H1 (cell line): ENCODE measurements at regions not wholly inside any gene's neighbourhood (a gene's known extent, or its start where the extent isn't known, plus 50 kb on each side); places are given as distances from the start of the nearest gene placed in this dataset.

Experiments
- CTCF ChIA-PET: fragments of 300-600 bp; sonication (Branson Sonifier 250); formaldehyde crosslinking; loops from one replicate; lab custom pipeline; 2021; ENCODE audit not compliant: partially characterized antibody; lab: Charles Lee
- POLR2A ChIA-PET: fragments of 300-600 bp; sonication (Branson Sonifier 250); formaldehyde crosslinking; loops from one replicate; lab custom pipeline; 2021; ENCODE audit warnings: inconsistent platforms; ENCODE audit not compliant: partially characterized antibody; lab: Charles Lee
- DNase-seq, 2 experiments: peaks; one replicate each; pipeline versions ENCODE4 v3.0.0 to v3.0.0-alpha.2; 2010 to 2022; ENCODE audit warnings: low spot score in 2 of 2, low read depth in 1 of 2, mixed read lengths in 1 of 2
- FAIRE-seq: peaks from 2 replicates; lab custom pipeline; 2011; peaks lifted over from hg19 to GRCh38; lab: Jason Lieb, UNC
- H2AFZ ChIP-seq: 2 replicates; pipeline ENCODE4 v1.8.1; 2012; ENCODE audit warnings: low read length, inconsistent platforms
- H2AK5ac ChIP-seq: 2 replicates; pipeline ENCODE4 v1.6.1; 2013; ENCODE audit warnings: low read depth, low read length
- H2BK120ac ChIP-seq: replicated peaks from 2 replicates; pipeline ENCODE3; 2013; ENCODE audit warnings: low read depth, low read length, inconsistent platforms
- H2BK12ac ChIP-seq: 2 replicates; pipeline ENCODE4 v1.6.1; 2013; ENCODE audit warnings: low read depth, low read length
- H2BK15ac ChIP-seq: 2 replicates; pipeline ENCODE4 v1.6.1; 2013; ENCODE audit warnings: low read length
- H2BK20ac ChIP-seq: 2 replicates; pipeline ENCODE4 v1.6.1; 2013; ENCODE audit warnings: low read length
- H2BK5ac ChIP-seq: 2 replicates; pipeline ENCODE4 v1.6.1; 2013; ENCODE audit warnings: low read depth, low read length
- H3K14ac ChIP-seq: 2 replicates; pipeline ENCODE4 v1.6.1; 2013; ENCODE audit warnings: inconsistent platforms; ENCODE audit not compliant: insufficient read length
- H3K18ac ChIP-seq: 2 replicates; pipeline ENCODE4 v1.6.1; 2013; ENCODE audit warnings: low read length; ENCODE audit errors: extremely low read depth
- H3K23ac ChIP-seq: 2 replicates; pipeline ENCODE4 v1.6.1; 2013; ENCODE audit warnings: inconsistent platforms; ENCODE audit not compliant: insufficient read length
- H3K23me2 ChIP-seq: 2 replicates; pipeline ENCODE4 v1.6.1; 2013; ENCODE audit warnings: low read depth, low read length
- H3K27ac ChIP-seq: 2 replicates; pipeline ENCODE4 v1.6.1; 2011; ENCODE audit warnings: low read depth, low read length, inconsistent platforms
- H3K27me3 ChIP-seq, 4 experiments: replicated peaks in 1 of 4; 1 replicate in 1 of 4; 2 replicates in 3 of 4; pipeline versions ENCODE4 v1.6.1 to v1.8.1; 2011 to 2013; ENCODE audit warnings: low read length in 3 of 4, mild to moderate bottlenecking in 3 of 4, inconsistent platforms in 2 of 4, mixed read lengths in 2 of 4, moderate library complexity in 1 of 4; ENCODE audit not compliant: control insufficient read depth in 3 of 4, insufficient read depth in 3 of 4; ENCODE audit errors: extremely low read depth in 1 of 4
- H3K36me3 ChIP-seq, 4 experiments: 2 replicates each; pipeline versions ENCODE4 v1.6.1 to v1.8.1; 2011 to 2013; ENCODE audit warnings: mild to moderate bottlenecking in 4 of 4, low read length in 3 of 4, moderate library complexity in 2 of 4, control low read depth in 1 of 4, inconsistent platforms in 1 of 4; ENCODE audit not compliant: insufficient read depth in 4 of 4, control insufficient read depth in 2 of 4
- H3K4ac ChIP-seq: replicated peaks from 2 replicates; pipeline ENCODE3; 2013; ENCODE audit warnings: low read length, low read depth, mixed read lengths, inconsistent platforms; ENCODE audit not compliant: insufficient read length
- H3K4me1 ChIP-seq, 4 experiments: replicated peaks in 1 of 4; 1 replicate in 1 of 4; 2 replicates in 3 of 4; pipeline versions ENCODE4 v1.6.1 to v1.8.1; 2011 to 2013; ENCODE audit warnings: low read length in 3 of 4, inconsistent platforms in 2 of 4, mixed read lengths in 1 of 4; ENCODE audit not compliant: insufficient read depth in 4 of 4, control insufficient read depth in 3 of 4
- H3K4me2 ChIP-seq, 2 experiments: 2 replicates each; pipeline versions ENCODE4 v1.6.1 to v1.8.1; 2011 to 2013; ENCODE audit warnings: low read depth in 2 of 2, low read length in 2 of 2, control low read depth in 1 of 2, inconsistent platforms in 1 of 2, mild to moderate bottlenecking in 1 of 2; ENCODE audit not compliant: insufficient read depth in 1 of 2
- H3K4me3 ChIP-seq, 4 experiments: fragments of 200-600, 300-600 bp in 1 of 4; sonication (generic), shearing (Covaris generic), sonication (Bioruptor Twin) in 1 of 4; 2 replicates each; pipeline versions ENCODE4 v1.5.1 to v1.8.1; 2011 to 2016; ENCODE audit warnings: low read length in 4 of 4, low read depth in 3 of 4, control low read depth in 2 of 4, inconsistent platforms in 2 of 4, mild to moderate bottlenecking in 2 of 4, mixed read lengths in 1 of 4, moderate library complexity in 1 of 4; ENCODE audit not compliant: insufficient read depth in 2 of 4; ENCODE audit errors: extremely low read depth in 1 of 4
- H3K56ac ChIP-seq: replicated peaks from 2 replicates; pipeline ENCODE3; 2013; ENCODE audit warnings: low read depth, mild to moderate bottlenecking, mixed read lengths, low read length, inconsistent platforms; ENCODE audit not compliant: insufficient read length
- H3K79me1 ChIP-seq: 2 replicates; pipeline ENCODE4 v1.6.1; 2013; ENCODE audit warnings: low read depth, low read length, control low read depth
- H3K79me2 ChIP-seq, 2 experiments: 2 replicates each; pipeline versions ENCODE4 v1.6.1 to v1.8.1; 2012 to 2013; ENCODE audit warnings: low read length in 2 of 2, mild to moderate bottlenecking in 2 of 2, inconsistent platforms in 1 of 2; ENCODE audit not compliant: insufficient read depth in 2 of 2, control insufficient read depth in 1 of 2
- H3K9ac ChIP-seq, 4 experiments: replicated peaks in 1 of 4; 1 replicate in 1 of 4; 2 replicates in 3 of 4; pipeline versions ENCODE4 v1.6.1 to v1.8.1; 2011 to 2013; ENCODE audit warnings: low read depth in 3 of 4, low read length in 3 of 4, control low read depth in 2 of 4, mild to moderate bottlenecking in 2 of 4, moderate library complexity in 2 of 4, inconsistent platforms in 1 of 4; ENCODE audit errors: extremely low read depth in 1 of 4
- H3K9me3 ChIP-seq, 2 experiments: 2 replicates each; pipeline versions ENCODE4 v1.6.1 to v1.8.1; 2012 to 2013; ENCODE audit warnings: mild to moderate bottlenecking in 2 of 2, moderate library complexity in 2 of 2, control low read depth in 1 of 2, inconsistent platforms in 1 of 2, low read depth in 1 of 2, low read length in 1 of 2, mixed read lengths in 1 of 2; ENCODE audit not compliant: insufficient read depth in 2 of 2
- H4K20me1 ChIP-seq, 2 experiments: replicated peaks in 1 of 2; 2 replicates each; pipeline versions ENCODE3 to v1.8.1; 2011 to 2013; ENCODE audit warnings: inconsistent platforms in 2 of 2, low read length in 2 of 2, mild to moderate bottlenecking in 1 of 2; ENCODE audit not compliant: insufficient read depth in 2 of 2, control insufficient read depth in 1 of 2
- H4K5ac ChIP-seq: 2 replicates; pipeline ENCODE4 v1.6.1; 2013; ENCODE audit warnings: low read length, low read depth, mixed read lengths, inconsistent platforms; ENCODE audit not compliant: insufficient read length
- H4K8ac ChIP-seq: 2 replicates; pipeline ENCODE4 v1.8.0; 2013; ENCODE audit warnings: mild to moderate bottlenecking, moderate library complexity, low read length, inconsistent platforms; ENCODE audit not compliant: insufficient read depth; ENCODE audit errors: extremely low read depth
- H4K91ac ChIP-seq: replicated peaks from 2 replicates; pipeline ENCODE3; 2013; ENCODE audit warnings: low read length, mixed read lengths, inconsistent platforms; ENCODE audit not compliant: insufficient read length
- CEBPB ChIP-seq: IDR thresholded peaks from 2 replicates; pipeline ENCODE4 v1.6.1; 2012; ENCODE audit warnings: low read depth, low read length
- GABPA ChIP-seq: IDR thresholded peaks from 2 replicates; pipeline ENCODE4 v1.6.1; 2011; ENCODE audit warnings: mild to moderate bottlenecking, low read length, moderate library complexity, borderline replicate concordance; ENCODE audit not compliant: insufficient read depth
- SAP30 ChIP-seq: fragments of 300-600 bp; sonication (generic); IDR thresholded peaks from 2 replicates; pipeline ENCODE4 v1.7.1; 2012; ENCODE audit warnings: low read length, moderate library complexity, mild to moderate bottlenecking, inconsistent platforms; ENCODE audit not compliant: insufficient read depth, insufficient replicate concordance
- WGBS, 2 experiments: shearing (Covaris generic) in 1 of 2; methylation state at CpG; one replicate each; pipeline versions ENCODE4 v1.1.6 to v1.1.7; 2013 to 2015; ENCODE audit warnings: low lambda C conversion rate in 2 of 2, mixed read lengths in 2 of 2, inconsistent platforms in 1 of 2, low coverage in 1 of 2, missing lambda C conversion rate in 1 of 2; ENCODE audit not compliant: insufficient replicate concordance in 2 of 2, insufficient coverage in 1 of 2, insufficient read length in 1 of 2; ENCODE audit errors: extremely low coverage in 1 of 2, missing lambda C conversion rate in 1 of 2; 5-methylcytosine and 5-hydroxymethylcytosine counted together

DNA sequence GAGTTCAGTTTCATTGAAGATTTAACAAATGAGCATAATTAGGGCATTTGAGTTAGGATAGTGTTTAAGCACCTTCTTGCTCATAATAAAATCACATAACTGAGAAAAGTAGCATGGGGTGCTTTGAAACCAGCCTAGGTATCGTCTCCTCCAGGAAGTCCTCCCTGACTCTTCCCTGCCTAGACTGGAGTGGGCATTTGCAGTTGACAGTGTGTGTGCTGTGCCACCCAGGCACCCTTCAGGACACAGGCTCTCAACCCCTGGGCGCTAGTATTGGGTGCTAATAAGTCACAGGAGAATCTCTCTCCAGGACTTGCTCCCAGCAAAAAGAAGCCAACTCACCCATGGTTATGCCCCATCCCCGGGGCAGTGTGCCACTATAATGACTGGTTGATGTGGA is 584.1 kb downstream of the INSC start:
- H3K79me1 ChIP-seq: no peaks in the 10 kb centered on the region
- no peak overlapping the region for H3K4ac ChIP-seq
- ChIA-PET CTCF (no interaction called here), POLR2A (no interaction called here)
- no peak overlapping the region for H2AFZ ChIP-seq
- no peak overlapping the region for H4K91ac ChIP-seq
- no peak overlapping the region for H3K9ac ChIP-seq
- 85% methylated on average over 3 of the region's 3 CpGs; no CpG with 5 or more reads in 1 of the 2 experiments for WGBS, 2 experiments
- H3K79me2 ChIP-seq: no peaks in the 10 kb centered on the region
- H3K4me1 ChIP-seq: no peaks in the 10 kb centered on the region
- H4K8ac ChIP-seq: no peak overlapping the region
- no peak overlapping the region for H2BK20ac ChIP-seq
- no peak overlapping the region for H2AK5ac ChIP-seq
- no peak for FAIRE-seq
- H3K4me3 ChIP-seq: no peak overlapping the region
- no peak overlapping the region for H2BK15ac ChIP-seq
- no peak overlapping the region for H3K18ac ChIP-seq
- H3K56ac ChIP-seq: no peak overlapping the region
- H3K14ac ChIP-seq: no peak overlapping the region
- H3K23ac ChIP-seq: no peak overlapping the region
- H3K23me2 ChIP-seq: no peaks in the 10 kb centered on the region
- no peak overlapping the region for H2BK12ac ChIP-seq
- H3K27ac ChIP-seq: no peak overlapping the region
- no peaks in the 10 kb centered on the region for H4K20me1 ChIP-seq
- no peak overlapping the region for H2BK5ac ChIP-seq
- H2BK120ac ChIP-seq: no peak overlapping the region
- no peaks in the 10 kb centered on the region for H3K27me3 ChIP-seq
- no peaks in the 10 kb centered on the region for H3K9me3 ChIP-seq
- H4K5ac ChIP-seq: no peak overlapping the region
- DNase-seq: no peak
- no peaks in the 10 kb centered on the region; a peak in 1 of 8 replicates for H3K36me3 ChIP-seq
- H3K4me2 ChIP-seq: no peak overlapping the region
- TF ChIP-seq SAP30: no peak
- no peak for TF ChIP-seq CEBPB
- no peak for TF ChIP-seq GABPA
